ELF-1 (cell line): ENCODE measurements at regions not wholly inside any gene's neighbourhood (a gene's known extent, or its start where the extent isn't known, plus 50 kb on each side); places are given as distances from the start of the nearest gene placed in this dataset.

Experiments
- DNase-seq: peaks from one replicate; pipeline ENCODE4 v3.0.0-alpha.2; 2016; ENCODE audit warnings: low read depth, low spot score

- DNase-seq = peak; percentile 5
Observed at GRCh38 chrX:25226151-25226550, 210.4 kb upstream of the ARX start.

DNA sequence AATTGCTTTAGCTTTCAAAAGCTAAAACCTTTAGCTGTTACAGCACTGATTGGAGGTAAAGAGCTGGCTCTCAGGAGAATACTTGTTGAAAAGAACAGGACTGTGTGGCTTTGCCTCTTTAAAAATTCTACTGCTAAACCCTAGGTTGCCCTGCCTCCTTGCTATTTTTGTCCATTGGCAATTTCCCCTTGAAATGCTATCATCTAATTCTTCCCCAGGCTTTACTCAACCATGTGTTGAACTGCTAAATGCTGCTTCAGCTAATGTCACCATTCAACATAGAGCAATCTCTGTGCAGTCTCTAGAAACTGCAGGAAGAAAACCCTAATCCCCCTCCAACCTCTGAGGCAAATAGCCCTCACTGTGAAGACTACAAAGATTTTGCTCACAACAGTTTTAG, 203.7 kb upstream of the ARX start:
- no peak for DNase-seq

DNA sequence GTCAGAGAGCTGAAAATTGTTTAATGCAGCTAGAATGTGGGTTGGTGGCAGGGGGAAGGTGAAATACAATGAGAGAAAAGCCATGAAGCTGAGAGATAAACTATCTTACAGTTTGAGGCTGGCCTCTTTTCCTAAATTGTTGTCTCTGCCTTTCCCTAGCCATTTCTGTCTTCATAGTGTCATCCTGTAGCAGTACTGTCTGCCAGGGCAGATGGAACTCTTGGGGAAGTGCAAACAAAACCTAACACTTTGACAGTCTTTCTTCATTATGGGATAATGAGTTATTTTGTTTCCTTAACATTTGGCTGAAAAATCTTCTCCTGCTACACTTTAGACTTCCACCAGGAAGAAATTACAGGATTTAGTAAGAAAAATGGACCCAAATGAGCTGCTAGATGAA, 197.8 kb upstream of the ARX start:
- DNase-seq = no peak

GRCh38 chrX:25207803-25208475, 192.2 kb upstream of the ARX start:
- no peak for DNase-seq

DNA sequence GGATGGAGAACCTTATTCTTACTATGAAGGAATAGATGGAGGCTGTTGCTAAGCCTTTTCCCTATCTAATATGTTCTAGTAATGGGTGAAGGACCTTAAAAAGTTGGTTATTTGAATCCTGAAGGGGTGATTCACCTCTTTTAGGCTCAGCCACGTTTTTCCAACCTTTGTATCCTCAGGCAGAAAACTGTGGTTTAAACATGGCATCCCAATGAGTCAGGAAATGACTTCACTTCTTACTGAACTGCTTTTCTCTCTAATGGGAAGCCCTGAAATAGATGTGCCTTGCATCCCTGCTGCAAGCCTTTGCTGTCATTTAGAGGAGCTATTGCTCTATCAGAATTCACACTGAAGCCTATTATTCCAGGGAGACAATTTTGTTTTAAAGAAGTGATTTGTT, 191.0 kb upstream of the ARX start:
- no peak for DNase-seq

GRCh38 chrX:25204182-25204581, 188.4 kb upstream of the ARX start:
- DNase-seq = no peak

- DNase-seq = no peak
Observed at GRCh38 chrX:25202827-25203226, 187.1 kb upstream of the ARX start.

DNA sequence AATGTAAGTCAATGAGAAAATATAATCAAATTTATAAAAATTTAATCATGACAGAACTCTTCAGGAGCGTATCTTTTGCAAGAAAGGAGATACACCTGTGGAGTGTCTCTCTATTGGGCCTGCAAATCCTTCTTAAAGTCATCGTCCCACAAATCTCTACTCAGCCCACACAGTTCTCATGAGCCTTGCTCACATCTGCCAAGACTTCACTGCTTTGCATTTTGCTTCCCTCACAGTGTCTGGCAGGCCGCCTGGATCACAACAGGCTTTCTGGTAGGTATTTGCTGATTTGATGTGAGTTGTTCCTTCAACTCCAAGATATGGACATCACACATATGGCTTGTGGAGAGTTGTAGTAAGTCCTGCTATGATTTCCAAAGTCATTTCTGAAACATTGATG, 183.1 kb upstream of the ARX start:
- DNase-seq = no peak

- DNase-seq = no peak
Observed at GRCh38 chrX:25198253-25198652, 182.5 kb upstream of the ARX start.

GRCh38 chrX:25196221-25196620, 180.5 kb upstream of the ARX start:
- DNase-seq = no peak

GRCh38 chrX:25191403-25191802, 175.6 kb upstream of the ARX start:
- peak; percentile 27 for DNase-seq

DNA sequence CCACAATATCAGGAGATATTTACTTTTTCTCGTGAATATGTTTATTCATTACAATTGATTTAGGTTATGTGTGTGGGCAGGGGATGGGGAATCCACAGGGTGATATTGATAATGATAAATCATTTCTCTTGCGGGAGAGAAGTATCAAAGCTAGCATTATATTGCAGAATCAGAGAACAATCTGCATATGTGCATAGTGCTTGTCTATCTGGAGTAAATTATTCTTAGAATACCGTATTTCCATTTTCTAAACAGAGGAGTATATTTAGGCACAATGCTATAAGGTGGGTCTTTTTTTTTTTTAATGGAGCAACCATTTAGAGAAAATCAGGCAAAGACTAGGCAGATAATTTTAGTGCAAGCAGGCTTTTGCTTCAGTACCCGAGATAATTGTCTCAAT, 166.0 kb upstream of the ARX start:
- no peak for DNase-seq

DNA sequence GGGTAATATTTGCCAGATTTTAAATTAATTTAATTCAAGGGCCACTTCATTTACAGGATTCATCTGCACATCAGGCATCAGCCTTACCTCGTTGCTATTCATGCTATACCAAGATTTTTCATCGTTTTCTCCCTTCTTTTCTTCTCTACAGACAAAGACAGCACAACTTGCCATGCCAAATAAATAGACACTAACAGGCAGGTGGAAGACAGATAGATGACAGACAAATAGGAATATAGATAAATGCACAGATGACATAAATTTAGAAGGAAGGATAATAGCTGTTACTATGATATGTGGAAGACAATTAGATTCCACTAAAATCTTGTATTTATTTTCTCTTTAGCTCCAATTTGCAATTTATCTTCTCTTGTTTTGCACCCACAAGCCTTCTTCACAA, 164.5 kb upstream of the ARX start:
- no peak for DNase-seq

- DNase-seq = no peak
Observed at GRCh38 chrX:25178555-25178954, 162.8 kb upstream of the ARX start.

- DNase-seq = no peak
Observed at GRCh38 chrX:25175743-25176142, 160.0 kb upstream of the ARX start.

GRCh38 chrX:25175171-25175570, 159.4 kb upstream of the ARX start:
- no peak for DNase-seq

- DNase-seq = no peak
Observed at GRCh38 chrX:25166546-25166945, 150.8 kb upstream of the ARX start.

GRCh38 chrX:25166145-25166544, 150.4 kb upstream of the ARX start:
- DNase-seq = no peak

- DNase-seq = no peak
Observed at GRCh38 chrX:25158635-25159034, 142.9 kb upstream of the ARX start.

DNA sequence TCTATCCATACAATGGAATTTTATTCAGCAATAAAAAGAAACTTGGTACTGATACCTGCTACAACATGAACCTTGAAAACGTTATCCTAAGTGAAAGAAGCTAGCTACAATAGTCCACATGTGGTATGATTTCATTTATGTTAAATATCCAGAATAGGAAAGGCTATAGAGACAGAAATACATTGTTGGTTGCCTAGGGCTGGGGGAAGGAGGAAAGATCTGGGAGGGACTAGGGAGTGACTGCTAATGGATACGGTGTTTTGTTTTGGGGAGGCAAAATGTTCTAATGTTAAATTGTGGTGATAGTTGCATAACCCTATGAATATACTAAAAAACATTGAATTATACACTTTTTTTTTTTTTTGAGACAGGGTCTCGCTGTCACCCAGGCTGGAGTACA, 141.1 kb upstream of the ARX start:
- no peak for DNase-seq

DNA sequence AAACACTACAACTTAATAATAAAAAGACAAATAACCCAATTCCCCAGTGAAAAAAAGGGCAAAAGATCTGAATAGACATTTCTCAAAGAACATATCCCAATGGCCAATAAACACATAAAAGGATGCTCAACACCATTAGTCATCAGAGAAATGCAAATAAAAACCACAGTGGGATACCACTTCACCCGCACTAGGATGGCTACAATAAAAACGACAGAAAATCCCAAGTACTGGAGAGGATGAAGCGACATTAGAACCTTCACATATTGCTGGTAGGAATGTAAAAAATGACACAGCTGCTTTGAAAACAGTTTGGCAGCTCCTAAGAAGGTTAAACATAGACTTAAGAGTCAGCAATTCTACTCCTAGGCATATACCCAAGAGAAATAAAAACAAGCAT, 140.6 kb upstream of the ARX start:
- no peak for DNase-seq

GRCh38 chrX:25154168-25154567, 138.4 kb upstream of the ARX start:
- no peak for DNase-seq

DNA sequence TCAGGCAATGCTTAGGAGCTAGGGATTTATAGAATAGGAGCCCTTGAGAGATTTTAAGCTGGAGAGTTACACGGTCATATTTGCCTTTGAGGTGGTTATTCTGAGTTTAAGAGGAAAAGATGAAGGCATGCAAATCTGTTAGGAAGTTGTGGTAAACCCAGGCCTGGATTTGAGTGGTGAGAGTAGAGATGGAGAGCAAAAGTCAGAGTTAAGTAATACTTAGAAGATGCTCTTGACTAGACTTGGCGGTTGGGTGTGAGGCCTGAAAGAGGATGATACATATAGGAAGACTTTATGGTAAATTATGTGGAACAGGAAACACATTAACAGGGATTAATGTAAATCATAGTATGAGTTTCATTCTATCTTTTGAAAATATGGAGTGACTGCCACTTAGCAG, 136.0 kb upstream of the ARX start:
- DNase-seq = no peak
